GM20000 (cell line): ENCODE measurements at regions not wholly inside any gene's neighbourhood (a gene's known extent, or its start where the extent isn't known, plus 50 kb on each side); places are given as distances from the start of the nearest gene placed in this dataset.

Source experiments
- DNase-seq: peaks from one replicate; pipeline ENCODE4 v3.0.0; 2012; ENCODE audit warnings: low spot score
- CTCF ChIP-seq: IDR thresholded peaks from 2 replicates; pipeline ENCODE4 v1.5.1; 2012; ENCODE audit warnings: mild to moderate bottlenecking, control low read depth; ENCODE audit errors: extremely low read depth, missing control alignments

- DNase-seq: no peak
- TF ChIP-seq CTCF: no peak
These were observed 89.1 kb upstream of the NFIB start for GRCh38 chr9:14403081-14403480.

GRCh38 chr9:14402583-14402982 is 88.6 kb upstream of the NFIB start:
- no peak for DNase-seq

GRCh38 chr9:14401911-14402310 is 88.0 kb upstream of the NFIB start:
- DNase-seq: no peak

More at GRCh38 chr9:14402583-14402982, 88.6 kb upstream of the NFIB start:
- TF ChIP-seq CTCF: no peak

GRCh38 chr9:14400658-14400995 is 86.7 kb upstream of the NFIB start:
- no peak for DNase-seq

More at GRCh38 chr9:14401911-14402310, 88.0 kb upstream of the NFIB start:
- TF ChIP-seq CTCF: no peak

GRCh38 chr9:14399756-14400657 is 86.1 kb upstream of the NFIB start:
- no peak for TF ChIP-seq CTCF
- no peak for DNase-seq

More at GRCh38 chr9:14400658-14400995, 86.7 kb upstream of the NFIB start:
- no peak for TF ChIP-seq CTCF

- no peak for TF ChIP-seq CTCF
- DNase-seq: no peak
These were observed 84.5 kb upstream of the NFIB start for GRCh38 chr9:14398473-14398872.

- DNase-seq: no peak
- no peak for TF ChIP-seq CTCF
These were observed 82.2 kb upstream of the NFIB start for GRCh38 chr9:14396171-14396570.
